LNCAP (cell line): ENCODE measurements at regions not wholly inside any gene's neighbourhood (a gene's known extent, or its start where the extent isn't known, plus 50 kb on each side); places are given as distances from the start of the nearest gene placed in this dataset.

Source experiments
- TF ChIP-seq, protein P1 (sequence below): fragments of 450-650 bp; IDR thresholded peaks from 2 replicates; pipeline ENCODE4 v1.5.1; 2017; ENCODE audit warnings: mild to moderate bottlenecking

DNA sequence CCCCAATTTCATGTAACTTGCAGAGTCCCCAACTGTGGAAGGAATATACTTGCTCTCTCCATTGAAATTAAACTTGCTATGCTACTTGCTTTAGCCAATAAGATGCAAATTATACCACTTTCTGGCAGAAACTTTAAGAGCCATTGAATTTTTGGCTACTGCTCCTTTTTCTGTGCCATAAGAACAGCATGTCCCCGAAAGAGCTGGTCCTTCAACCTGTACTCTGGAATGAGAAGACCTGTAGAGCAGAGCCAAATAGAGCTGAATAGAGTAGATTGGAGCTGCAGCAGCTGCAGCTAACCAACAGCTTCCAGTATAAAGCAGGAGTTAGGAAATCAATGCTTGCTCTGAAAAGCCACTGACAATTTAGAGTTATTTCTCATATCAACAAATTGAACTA, 472.3 kb upstream of the B3GALT2 start:
- TF ChIP-seq, protein P1, sequence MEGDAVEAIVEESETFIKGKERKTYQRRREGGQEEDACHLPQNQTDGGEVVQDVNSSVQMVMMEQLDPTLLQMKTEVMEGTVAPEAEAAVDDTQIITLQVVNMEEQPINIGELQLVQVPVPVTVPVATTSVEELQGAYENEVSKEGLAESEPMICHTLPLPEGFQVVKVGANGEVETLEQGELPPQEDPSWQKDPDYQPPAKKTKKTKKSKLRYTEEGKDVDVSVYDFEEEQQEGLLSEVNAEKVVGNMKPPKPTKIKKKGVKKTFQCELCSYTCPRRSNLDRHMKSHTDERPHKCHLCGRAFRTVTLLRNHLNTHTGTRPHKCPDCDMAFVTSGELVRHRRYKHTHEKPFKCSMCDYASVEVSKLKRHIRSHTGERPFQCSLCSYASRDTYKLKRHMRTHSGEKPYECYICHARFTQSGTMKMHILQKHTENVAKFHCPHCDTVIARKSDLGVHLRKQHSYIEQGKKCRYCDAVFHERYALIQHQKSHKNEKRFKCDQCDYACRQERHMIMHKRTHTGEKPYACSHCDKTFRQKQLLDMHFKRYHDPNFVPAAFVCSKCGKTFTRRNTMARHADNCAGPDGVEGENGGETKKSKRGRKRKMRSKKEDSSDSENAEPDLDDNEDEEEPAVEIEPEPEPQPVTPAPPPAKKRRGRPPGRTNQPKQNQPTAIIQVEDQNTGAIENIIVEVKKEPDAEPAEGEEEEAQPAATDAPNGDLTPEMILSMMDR = no peak

DNA sequence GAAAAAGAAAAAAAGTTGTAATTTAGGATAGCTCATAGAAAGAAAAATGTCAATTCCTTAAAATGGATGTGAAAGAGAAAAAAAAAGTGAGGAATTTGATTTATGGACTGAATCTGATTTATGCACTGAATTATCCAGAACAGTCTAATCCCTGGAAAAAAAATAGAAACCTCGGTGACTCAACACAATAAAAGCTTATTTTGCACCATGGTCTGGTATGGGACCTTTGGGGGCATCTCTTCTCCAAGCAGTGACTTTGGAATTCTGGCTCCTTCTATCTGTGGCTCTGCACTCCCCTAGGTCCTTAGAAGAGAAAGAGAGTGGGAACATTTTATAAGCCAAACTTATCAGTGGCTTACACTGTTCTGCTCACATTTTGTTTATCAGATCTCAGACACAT, 471.7 kb upstream of the B3GALT2 start:
- TF ChIP-seq, protein P1 = no peak

DNA sequence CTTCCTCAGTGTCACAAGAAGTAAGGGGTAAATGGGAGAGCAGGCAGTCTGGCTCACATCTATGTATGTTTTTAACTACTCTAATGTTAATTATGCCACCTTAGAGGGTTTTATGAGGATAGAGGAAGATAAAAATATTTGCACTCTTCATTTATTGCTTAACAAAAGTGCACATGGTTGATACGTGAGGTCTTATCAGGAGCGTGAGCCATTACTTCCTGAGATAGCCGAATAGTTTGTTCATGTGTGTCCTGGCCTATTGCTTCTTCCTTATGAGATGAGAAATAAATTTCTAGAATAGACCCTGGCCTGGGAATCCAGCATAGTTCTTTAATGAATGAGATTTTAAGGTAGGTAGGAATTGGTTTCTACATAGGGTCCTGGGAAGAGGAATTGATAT, 471.1 kb upstream of the B3GALT2 start:
- TF ChIP-seq, protein P1 = no peak

DNA sequence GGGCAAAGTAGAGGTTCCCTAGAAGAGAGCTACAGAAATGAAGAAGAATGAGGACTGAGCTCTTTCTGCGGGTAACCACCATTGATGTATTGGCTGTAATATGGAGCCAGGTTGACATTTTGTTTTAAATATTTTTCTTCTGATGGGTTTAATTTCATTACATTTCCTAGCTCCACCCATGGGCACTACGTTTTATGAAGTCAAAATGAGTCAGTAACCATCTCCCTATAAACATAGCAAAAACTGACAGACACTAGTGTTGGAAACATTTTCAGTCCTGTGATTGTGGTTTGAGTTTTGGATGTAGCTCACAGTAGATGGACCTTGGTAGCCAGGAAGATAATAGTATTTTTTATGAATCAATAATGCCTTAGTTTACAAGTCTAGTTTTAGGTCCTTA, 470.4 kb upstream of the B3GALT2 start:
- TF ChIP-seq, protein P1 = no peak

DNA sequence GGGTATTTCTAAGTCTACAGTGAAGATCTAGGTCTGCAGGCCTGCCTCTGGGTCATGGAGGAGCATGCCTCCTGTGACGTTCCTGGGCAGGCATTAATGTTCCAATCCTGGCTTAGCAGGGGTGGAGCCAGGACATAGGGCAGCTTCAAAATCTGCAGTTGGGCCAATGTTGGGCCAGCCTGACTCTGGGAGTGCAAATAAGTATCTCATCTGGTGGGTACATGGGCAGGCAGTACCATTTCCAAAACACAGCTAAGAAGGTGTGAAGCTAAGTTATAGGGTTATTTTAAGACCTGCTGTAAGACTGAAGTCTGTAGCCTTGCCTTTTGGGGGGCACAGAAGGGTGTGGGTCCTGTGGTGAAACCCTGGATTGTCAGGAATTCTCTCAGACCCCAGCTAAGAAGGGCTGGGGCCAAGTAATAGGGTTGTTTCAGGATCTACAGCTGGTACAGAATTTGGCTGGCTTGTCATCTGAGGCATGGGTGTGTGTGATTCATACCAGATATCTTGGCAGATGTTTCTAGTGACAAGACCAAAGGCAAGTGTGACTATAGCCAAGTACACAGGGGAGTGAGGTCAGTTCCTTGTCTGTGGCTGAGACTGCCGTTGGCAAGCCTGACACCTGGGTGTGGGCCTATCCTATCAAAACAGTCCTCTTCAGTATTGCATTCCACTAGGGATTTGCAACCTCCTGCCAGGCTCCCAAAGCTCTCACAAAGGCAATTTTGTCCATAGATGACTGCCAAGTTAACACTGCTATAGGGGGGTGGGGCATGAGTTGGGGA, 468.7 kb upstream of the B3GALT2 start:
- TF ChIP-seq, protein P1 = no peak

DNA sequence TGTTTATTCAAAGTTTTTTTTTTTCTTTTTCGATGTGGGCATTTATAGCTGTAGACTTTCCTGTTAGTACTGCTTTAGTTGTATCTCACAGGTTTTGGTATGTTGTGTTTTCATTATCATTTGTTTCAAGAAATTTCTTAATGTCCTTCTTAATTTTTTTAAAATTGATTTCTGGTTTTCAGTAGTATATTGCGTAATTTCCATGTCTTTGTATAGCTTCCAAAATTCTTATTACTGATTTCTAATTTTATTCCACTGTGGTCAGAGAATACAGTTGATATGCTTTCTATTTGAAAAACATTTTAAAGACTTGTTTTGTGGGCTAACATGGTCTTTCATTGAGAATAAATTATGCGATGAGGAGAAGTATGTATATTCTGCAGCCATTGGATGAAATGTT, 463.2 kb upstream of the B3GALT2 start:
- TF ChIP-seq, protein P1 = no peak

DNA sequence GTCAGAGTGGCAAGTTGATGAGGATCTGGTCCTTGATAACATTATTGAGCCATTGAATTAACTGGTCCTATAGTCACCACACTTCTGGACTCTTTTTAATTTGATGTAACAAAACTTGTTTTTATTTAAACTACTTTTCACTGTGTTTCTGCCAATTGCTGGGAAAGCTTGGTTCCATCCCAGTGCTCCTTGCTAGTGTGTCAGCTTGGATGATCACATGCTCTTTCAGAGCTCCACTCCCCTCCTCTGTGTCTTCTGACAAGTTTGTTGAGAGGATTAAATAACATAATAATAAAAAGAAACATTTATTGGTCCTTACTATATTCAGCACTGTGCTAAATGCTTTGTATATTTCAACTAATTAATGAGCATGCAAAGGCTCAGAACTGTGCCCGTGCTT, 448.5 kb upstream of the B3GALT2 start:
- TF ChIP-seq, protein P1 = no peak

DNA sequence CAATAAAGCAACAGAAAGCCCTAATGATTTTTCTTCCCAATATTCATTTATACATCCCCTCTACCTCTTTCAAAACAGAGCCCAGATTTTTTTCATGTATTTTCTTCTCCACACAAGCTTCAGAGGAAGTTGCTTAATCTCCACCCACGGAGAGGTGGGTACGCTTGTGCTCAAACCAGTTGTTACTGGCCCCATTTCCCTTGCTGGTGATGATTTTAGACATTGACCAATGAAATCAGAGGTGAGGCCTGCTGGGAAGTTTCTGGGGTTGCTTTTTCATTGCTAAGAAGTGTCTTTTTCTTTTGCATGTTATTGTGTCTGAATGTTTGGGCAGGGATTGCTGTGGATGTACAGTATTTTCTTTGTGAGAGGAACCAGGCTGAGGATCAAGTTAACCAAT, 448.1 kb upstream of the B3GALT2 start:
- TF ChIP-seq, protein P1 = no peak
